ENCODE measurements at regions not wholly inside any gene's neighbourhood (a gene's known extent, or its start where the extent isn't known, plus 50 kb on each side); places are given as distances from the start of the nearest gene placed in this dataset.

GRCh38 chr9:14396171-14396570 lies 82.2 kb upstream of the NFIB start:
- TF ChIP-seq POLR2A (IDR thresholded peaks at IDR 0.05): no peak
- TF ChIP-seq, protein P1, sequence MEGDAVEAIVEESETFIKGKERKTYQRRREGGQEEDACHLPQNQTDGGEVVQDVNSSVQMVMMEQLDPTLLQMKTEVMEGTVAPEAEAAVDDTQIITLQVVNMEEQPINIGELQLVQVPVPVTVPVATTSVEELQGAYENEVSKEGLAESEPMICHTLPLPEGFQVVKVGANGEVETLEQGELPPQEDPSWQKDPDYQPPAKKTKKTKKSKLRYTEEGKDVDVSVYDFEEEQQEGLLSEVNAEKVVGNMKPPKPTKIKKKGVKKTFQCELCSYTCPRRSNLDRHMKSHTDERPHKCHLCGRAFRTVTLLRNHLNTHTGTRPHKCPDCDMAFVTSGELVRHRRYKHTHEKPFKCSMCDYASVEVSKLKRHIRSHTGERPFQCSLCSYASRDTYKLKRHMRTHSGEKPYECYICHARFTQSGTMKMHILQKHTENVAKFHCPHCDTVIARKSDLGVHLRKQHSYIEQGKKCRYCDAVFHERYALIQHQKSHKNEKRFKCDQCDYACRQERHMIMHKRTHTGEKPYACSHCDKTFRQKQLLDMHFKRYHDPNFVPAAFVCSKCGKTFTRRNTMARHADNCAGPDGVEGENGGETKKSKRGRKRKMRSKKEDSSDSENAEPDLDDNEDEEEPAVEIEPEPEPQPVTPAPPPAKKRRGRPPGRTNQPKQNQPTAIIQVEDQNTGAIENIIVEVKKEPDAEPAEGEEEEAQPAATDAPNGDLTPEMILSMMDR (IDR thresholded peaks at IDR 0.05): no peak
